HG02938 (cell line): ENCODE measurements at regions not wholly inside any gene's neighbourhood (a gene's known extent, or its start where the extent isn't known, plus 50 kb on each side); places are given as distances from the start of the nearest gene placed in this dataset.
"Not testable (repeated sequence)": the region's sequence is repeated elsewhere in the genome, so short reads cannot be mapped to it uniquely, and the experiment has no call there.

ENCODE experiments used
- ATAC-seq: cut with Tn5 transposase; IDR thresholded peaks from one replicate; pipeline ENCODE4 v1.9.1; 2021; ENCODE audit warnings: mild to moderate bottlenecking, moderate library complexity; ENCODE audit not compliant: unreplicated experiment

DNA sequence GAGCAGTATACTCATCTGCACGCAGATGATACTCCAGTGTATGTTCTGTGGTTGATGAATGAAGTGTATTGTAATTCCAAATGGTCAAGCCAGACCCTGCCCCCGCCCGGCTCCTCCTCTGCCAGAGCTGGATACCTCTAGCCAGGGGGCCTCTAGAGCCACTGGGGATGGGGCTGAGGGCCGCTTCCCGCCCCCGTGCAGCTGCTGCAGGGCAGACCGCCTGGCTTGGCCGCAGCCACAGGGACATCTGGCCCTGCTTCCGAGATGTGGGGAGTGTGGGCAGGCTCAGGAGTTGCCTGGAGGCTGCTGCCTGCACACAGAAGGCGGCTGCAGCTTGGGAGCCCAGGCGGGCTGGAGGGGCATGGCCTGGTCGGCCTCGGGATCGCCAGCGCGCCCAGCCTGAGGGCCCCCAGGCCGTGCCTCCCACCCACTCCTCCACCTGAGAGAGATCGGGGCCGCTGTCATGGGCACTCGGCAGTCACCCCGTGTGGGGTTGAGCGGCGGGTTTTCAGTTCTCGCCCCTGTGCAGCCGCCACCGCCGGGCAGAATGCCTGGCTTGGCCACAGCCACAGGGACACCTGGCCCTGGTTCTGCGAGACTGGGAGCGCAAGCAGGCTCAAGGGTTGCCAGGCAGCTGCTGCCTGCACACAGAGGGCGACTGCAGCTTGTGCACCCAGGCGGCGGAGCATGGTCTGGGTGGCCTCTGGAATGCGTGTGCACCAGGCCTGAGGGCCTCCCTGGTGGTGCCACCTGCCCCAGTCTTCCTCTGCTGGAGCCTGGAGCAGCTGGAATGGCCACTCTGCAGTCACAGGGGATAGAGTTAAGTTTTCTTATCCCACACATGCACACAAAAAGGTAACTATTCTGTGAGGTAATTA lies 1643.7 kb downstream of the SPATA31A7 start:
- ATAC-seq: not testable (repeated sequence)

DNA sequence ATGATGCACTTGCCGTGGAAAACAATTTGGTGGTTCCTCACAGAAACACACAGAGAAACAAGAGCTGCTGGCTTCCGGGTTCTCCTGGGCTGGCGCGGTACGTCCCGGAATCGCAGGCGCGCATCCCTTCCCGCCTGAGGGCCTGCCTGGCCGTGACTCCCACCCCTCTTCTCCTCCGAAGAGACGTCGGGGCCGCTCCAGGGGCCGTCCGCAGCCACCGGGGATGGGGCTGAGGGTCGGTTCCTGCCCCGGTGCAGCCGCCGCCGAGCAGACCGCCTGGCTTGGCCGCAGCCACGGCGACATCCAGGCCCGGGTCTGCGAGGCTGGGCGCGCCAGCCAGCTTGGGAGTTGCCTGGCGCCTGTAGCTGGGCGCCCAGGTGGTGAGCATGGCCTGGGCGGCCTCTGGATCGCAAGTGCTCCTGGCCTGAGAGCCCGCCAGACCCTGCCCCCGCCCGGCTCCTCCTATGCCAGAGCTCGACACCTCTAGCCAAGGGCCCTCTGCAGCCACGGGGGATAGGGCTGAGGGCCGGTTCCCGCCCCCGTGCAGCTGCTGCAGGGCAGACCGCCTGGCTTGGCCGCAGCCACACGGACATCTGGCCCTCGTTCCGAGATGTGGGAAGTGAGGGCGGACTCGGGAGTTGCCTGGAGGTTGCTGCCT lies 1647.5 kb downstream of the SPATA31A7 start:
- peak; percentile 22 for ATAC-seq

DNA sequence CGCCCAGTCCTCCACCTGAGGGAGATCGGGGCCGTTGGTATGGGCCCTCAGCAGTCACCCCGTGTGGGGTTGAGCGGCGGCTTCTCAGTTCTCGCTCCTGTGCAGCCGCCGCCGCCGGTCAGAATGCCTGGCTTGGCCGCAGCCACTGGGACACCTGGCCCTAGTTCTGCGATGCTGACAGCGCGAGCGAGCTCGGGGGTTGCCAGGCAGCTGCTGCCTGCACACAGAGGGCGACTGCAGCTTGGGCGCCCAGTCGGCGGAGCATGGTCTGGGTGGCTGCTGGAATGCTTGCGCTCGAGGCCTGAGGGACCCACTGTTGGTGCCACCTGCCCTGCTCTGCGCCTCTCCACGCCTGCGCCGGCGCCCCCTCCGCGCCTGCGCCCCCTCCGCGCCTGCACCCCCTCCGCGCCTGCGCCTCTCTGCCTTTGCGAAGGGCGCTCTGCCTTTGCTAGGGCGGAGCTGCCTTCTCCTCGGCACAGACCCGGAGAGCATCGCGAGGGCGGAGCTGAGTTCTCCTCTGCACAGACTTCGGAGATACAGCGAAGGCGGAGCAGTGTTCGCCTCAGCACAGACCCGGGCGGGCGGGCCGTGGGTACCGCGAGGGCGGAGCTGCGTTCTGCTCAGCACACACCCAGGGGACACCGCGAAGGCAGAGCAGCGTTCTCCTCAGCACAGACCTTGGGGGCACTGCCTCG lies 1648.3 kb downstream of the SPATA31A7 start:
- ATAC-seq: peak; percentile 99

DNA sequence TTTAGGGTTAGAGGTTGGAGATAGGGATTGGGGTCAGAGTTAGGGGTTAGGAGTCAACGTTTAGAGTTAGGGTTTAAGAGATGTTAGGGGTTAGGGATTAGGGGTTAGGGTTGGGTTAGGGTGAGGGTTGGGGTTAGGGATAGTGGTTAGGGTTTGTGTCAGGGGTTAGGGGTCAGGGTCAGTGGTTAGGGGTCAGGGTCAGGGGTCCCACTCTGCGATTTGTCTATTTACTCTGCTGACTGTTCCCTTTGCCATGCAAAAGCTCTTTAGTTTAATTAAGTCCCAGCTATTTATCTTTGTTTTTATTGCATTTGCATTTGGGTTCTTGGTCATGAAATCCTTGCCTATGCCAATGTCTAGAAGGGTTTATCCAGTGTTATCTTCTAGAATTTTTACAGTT lies 1649.3 kb downstream of the SPATA31A7 start:
- not testable (repeated sequence) for ATAC-seq

DNA sequence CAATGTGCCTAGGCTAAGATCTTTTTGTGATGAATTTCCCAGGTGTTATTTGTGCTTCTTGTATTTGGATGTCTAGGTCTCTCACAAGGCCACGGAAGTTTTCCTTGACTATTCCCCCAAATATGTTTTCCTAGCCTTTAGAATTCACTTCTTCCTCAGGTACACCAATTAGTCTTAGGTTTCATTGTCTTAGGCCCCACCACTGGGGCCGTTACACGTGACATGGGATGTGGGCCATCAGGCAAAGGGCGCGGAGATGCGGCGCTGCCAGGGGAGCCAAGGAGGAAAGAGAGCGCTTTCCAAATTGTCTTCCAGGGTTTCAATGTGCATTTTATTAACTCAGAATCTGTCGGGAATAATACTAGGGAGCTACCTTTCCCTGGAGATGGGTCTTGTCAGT lies 1653.3 kb downstream of the SPATA31A7 start:
- not testable (repeated sequence) for ATAC-seq

DNA sequence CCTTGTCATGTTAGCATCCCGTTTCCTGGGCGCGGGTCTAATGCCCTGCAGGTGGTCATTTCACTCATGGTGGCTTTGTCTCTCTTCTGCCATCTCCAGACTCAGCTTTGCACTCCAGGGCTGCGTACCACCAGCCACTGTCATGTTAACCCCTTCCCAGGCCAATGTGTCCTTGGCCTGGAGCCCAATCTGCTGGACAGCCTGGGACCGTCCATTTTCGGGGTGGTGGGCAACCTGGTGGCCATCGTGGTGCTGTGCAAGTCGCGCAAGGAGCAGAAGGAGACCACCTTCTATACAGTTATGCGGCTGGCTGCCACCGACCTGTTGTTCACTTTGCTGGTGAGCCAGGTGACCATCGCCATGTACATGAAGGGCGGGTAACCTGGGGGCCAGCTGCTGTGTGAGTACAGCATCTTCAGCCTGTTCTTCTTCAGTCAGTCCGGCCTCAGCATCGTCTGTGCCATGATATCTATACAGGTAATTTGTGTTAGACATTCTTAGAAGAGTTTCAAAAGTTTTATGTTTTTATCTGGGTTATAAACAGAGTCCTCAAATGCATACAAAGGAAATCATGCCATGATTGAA lies 1654.0 kb downstream of the SPATA31A7 start:
- ATAC-seq: not testable (repeated sequence)

DNA sequence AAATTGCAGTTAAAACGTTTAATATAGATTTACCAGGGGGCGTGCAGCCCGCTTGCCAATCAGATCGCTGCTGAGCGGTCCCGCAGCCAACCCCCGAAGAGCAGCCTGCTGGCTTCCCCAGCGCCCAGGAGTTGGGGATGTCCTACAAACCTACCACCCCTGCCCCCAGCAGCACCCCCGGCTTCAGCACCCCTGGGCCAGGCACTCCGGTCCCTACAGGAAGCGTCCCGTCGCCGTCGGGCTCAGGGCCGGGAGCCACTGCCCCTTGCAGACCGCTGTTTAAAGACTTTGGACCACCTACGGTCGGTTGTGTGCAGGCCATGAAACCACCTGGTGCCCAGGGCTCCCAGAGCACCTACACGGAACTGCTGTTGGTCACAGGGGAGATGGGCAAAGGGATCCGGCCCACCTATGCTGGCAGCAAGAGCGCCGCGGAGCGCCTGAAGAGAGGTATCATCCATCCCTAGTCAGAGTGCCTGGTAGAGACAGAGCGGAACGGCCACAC lies 1654.9 kb downstream of the SPATA31A7 start:
- not testable (repeated sequence) for ATAC-seq

DNA sequence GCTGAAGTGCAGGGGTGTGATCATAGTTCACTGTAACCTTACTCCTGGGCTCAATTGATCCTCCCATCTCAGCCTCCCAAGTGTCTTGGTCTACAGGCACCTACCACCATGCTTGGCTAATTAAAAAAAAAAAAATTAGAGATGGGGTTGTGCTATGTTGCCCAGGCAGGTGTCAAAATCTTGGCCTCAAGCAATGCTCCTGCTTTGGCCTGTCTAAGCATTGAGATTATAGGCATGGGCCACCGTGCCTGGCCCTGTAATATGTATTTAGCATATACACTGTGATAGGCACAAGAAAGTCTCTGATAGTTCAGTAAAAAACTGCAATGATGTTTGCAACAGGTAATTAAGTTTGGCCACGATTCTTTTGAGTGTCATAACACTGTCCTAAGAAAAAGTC lies 1658.4 kb downstream of the SPATA31A7 start:
- not testable (repeated sequence) for ATAC-seq

DNA sequence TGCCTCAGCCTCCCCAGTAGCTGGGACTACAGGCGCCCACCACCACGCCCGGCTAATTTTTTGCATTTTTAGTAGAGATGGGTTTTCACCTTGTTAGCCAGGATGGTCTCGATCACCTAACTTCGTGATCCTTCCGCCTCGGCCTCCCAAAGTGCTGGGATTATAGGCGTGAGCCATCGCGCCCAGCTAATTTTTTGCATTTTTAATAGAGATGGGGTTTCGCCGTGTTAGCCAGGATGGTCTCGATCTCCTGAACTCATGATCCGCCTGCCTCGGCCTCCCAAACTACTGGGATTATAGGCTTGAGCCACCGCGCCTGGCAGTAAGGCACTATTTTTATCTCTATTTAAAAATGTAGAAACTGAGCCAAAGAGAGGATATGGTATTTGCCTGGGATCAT lies 1660.2 kb downstream of the SPATA31A7 start:
- ATAC-seq: not testable (repeated sequence)

DNA sequence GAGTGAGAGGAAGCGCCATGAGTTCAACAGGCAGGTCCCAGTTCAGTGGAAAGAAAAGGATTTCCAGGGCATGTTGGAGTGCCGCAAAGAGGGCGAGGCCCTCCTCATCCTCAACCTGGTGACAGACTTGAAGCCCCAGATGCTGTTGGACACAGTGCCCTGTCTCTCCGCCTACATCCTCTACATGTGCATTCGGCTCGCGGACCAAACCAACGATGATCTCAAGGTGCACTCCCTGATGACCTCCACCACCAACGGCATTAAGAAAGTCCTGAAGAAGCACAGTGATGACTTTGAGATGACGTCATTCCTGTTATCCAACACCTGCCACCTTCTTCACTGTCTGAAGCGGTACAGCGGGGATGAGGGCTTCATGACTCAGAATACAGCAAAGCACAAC lies 1667.4 kb downstream of the SPATA31A7 start:
- not testable (repeated sequence) for ATAC-seq

DNA sequence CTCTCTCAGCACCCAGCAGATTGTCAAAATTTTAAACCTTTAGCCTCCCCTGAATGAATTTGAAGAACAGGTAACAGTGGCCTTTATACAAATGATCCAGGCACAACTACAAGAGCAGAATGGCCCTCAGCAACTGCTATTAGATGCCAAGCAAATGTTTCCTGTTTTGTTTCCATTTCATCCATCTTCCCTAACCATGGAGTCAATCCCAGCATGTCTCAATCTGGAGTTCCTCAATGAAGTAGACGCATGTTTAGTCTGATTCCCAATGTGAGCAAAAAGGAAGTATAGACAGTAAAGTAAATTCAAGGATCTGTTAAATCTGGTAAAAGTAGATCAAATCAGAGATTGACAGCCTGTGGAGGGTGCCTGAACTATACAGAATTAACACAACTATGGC lies 1668.4 kb downstream of the SPATA31A7 start:
- not testable (repeated sequence) for ATAC-seq

DNA sequence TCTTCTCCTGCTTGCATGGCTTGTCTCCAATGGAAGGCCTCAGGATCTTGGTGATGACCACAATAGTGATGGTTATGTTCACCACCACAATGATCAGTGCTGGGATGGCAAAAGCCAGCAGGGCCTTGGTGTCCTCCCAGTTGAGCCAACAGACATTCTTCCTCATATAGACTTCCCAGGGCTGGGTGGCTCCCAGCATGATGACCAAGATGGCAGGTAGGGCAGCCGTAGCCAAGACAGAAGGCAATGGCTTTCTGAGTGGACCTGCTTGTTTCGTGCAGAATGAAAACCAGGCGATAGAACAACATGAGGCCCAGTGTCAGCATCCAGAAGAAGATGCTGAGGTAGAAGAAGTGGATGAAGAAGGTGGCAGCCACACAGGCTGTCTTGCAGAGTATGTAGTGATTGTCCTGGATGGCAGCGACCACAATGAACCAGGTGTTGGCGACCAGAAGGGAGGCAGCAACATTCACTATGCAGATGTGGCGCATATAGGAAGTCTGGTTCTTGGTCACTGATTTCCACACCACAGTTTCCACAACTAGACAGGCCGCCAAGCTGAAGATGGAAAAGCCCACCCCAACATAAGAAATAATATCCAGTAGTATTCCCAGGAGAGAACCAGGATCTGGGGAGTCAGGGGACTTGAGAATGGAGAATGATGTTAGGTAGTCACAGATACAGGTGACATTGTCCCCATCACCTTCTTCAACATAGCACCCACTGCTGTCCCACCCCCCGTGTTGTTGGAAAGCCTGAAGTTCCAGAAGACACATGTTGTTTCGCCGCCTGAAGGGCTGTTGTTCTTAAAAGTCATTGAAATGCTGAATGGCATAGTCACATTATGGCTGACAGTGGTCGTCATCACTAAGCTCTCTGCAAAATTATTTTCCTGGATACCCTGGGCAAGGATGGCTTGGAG lies 1671.4 kb downstream of the SPATA31A7 start:
- ATAC-seq: not testable (repeated sequence)

DNA sequence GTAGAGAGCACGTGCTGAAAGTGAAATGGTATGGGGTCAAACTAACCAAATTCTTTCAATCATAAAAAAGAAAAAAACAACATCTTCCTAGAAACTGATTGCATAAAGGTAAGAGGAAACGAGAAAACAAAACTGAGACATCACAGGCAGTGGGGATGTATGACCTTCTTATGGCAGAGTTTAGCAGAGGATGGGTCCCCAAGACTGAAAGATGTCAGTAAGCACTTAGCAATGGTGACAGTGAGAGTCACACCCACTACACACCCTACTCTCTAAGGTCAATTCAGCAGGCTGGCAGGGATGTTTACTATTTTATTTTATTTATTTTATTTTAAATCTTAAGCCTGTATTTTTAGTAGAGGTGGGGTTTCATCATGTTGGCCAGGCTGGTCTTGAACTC lies 1672.3 kb downstream of the SPATA31A7 start:
- not testable (repeated sequence) for ATAC-seq

DNA sequence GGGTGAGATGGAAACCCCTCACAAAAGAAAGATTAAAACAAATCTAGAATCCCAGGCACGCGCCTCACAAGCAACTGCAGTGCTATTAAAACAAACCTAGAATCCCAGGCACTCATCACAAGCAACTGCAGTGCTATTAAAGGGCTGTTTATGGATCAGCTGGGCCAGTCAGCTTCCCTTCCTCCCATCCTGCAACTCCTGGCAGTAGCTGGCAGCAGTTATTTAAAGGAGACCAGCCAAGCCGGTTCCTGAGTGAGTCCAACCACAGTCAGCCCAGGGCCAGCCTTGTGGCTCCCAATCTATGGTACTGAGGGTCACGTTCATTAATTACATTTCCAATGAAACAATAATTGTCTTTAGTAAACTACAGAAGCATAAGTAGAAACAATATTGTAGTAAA lies 1673.5 kb downstream of the SPATA31A7 start:
- not testable (repeated sequence) for ATAC-seq

DNA sequence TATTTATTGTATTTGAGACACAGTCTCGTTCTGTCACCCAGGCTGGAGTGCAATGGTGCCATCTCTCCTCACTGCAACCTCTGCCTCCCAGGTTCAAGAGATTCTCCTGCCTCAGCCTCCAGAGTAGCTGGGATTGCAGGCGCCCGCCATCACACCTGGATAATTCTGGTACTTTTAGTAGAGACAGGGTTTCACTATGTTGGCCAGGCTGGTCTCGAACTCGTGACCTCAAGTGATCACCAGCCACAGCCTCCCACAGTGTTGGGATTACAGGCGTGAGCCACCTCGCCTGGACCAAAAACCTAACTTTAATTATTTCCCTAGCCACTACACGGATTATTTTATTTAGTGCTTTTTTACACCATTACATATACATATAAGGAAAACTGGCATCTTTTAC lies 1674.0 kb downstream of the SPATA31A7 start:
- ATAC-seq: not testable (repeated sequence)

DNA sequence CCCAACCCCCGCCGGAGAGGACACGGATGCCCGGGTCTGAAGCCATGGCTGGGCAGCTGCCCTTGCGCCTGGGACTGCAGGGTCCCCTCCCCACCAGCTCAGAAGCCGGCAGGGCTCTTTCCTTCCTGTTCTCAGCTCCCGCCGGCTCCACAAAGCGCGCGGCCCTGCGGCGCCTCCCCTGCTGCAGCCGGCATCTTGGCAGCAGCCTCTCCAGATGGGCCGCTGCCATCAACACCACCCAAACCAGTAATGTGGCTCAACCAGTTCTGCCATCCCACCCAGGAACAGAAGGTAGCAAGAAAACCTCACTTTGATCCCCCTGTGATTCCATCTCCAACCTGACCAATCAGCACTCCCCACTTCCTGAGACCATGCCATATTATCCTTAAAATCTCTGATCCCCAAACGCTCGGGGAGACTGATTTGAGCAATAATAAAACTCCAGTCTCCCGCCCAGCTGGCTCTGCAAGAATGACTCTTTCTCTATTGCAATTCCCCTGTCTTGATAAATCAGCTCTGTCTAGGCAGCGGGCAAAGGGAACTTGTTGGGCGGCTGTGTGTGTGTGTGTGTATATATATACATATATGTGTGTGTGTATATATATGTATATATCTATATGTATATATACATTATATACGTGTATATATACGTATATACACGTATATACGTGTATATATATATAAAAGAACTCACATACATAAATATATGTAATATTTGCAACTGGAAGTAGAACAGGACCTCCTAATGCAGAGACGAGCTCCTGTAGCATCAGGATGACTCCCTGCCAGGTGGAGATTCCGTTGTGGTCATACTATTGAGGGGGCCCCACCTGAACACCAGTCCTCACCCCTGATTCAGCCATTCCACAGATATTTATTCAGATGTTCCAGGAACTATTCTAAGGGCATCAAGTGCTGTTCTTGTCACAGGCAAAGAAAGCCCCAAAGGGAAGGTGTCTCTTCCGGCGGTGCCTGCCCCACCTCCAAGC lies 1674.9 kb downstream of the SPATA31A7 start:
- ATAC-seq: not testable (repeated sequence)

DNA sequence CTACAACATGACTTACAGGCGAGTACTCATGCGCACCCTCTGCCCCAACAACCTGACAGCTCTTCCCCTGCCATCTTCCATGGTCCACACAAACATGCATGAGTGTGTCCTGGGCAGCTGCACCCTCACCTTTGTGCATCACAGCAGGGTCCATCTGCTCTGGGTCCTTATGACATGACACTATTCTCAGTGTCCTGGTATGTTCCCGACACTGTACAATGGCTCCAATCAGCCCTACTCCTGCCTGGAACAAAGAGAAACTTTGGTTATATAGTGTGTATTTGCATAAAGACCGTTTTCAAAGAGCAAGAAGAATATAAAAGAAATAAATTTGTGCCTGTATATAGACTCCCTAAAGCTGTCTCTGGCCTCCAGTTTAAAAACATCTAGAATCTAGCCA lies 1679.2 kb downstream of the SPATA31A7 start:
- ATAC-seq: not testable (repeated sequence)

DNA sequence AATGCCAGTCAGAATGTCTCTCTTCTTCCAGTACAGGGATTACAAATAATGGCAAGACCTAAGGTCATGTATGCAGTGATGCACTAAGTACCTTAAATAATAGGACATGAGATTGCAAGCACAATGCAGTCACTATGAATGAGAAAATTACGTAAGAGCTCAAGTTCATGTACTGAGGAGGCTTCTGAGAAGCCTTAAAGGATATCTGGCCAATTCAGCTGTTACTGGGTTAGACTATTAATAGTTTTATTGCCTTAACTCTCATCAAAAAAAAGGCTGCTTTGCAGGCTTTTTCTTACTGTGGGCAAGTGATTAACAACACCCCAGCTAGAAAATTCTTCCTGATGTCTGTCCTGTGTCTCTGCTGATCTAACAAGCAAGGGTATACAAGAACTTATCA lies 1681.9 kb downstream of the SPATA31A7 start:
- ATAC-seq: not testable (repeated sequence)

DNA sequence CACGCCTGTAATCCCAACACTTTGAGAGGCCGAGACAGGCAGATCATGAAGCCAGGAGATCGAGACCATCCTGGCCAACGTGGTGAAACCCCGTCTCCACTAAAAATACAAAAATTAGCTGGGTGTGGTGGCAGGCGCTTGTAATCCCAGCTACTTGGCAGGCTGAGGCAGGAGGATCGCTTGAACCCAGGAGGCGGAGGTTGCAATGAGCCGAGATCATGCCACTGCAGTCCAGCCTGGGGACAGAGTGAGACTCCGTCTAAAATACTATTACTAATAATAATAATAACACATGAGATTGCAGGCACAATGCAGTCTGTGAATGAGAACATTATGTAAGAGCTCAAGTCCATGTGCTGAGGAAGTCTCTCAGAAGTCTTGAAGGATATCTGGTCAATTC lies 1684.4 kb downstream of the SPATA31A7 start:
- ATAC-seq: not testable (repeated sequence)
